Upper lobe of right lung (tissue), 1 donor: ENCODE measurements at regions not wholly inside any gene's neighbourhood (a gene's known extent, or its start where the extent isn't known, plus 50 kb on each side); places are given as distances from the start of the nearest gene placed in this dataset.

Experiments
- ATAC-seq: fragments of 200-7000 bp; cut with Tn5 transposase; one replicate; pipeline ENCODE4 v1.9.1; 2020; ENCODE audit warnings: mild to moderate bottlenecking, moderate library complexity
- DNase-seq: peaks from one replicate; pipeline ENCODE4 v3.0.0-alpha.2; 2020
- H3K27ac ChIP-seq: fragments of 200-600 bp; one replicate; pipeline ENCODE4 v1.8.0; 2022
- H3K27me3 ChIP-seq: fragments of 200-600 bp; one replicate; pipeline ENCODE4 v1.8.0; 2022; ENCODE audit warnings: mild to moderate bottlenecking
- H3K36me3 ChIP-seq: fragments of 200-600 bp; one replicate; pipeline ENCODE4 v1.8.0; 2022
- H3K4me1 ChIP-seq: fragments of 200-600 bp; one replicate; pipeline ENCODE4 v1.8.0; 2022
- H3K4me3 ChIP-seq: fragments of 200-600 bp; one replicate; pipeline ENCODE4 v1.8.0; 2022; ENCODE audit warnings: mild to moderate bottlenecking
- H3K9me3 ChIP-seq: fragments of 200-600 bp; one replicate; pipeline ENCODE4 v1.8.0; 2022
- CTCF ChIP-seq: fragments of 200-600 bp; IDR thresholded peaks from one replicate; pipeline ENCODE4 v1.8.0; 2022; ENCODE audit warnings: antibody characterized with exemption
- intact Hi-C: fragments of 100-400 bp; cut with DNase I; formaldehyde crosslinking; loops from one replicate; pipeline ENCODE4 v1.11.0; 2022
- donor health status: DM: no; HTN: yes; CAD: no; lungs with severe emphysema.

GRCh38 chrX:542179-542578 lies 88.4 kb upstream of the SHOX start:
- TF ChIP-seq CTCF = no peak
- no peaks in the 10 kb centered on the region for H3K9me3 ChIP-seq

GRCh38 chrX:545452-545885 lies 85.1 kb upstream of the SHOX start:
- ATAC-seq (no peak), DNase-seq (no peak)
- intact Hi-C loops = no loop called here
- no peaks in the 10 kb centered on the region for H3K36me3 ChIP-seq
- no peak overlapping the region for H3K4me3 ChIP-seq
- H3K27ac ChIP-seq = no peak overlapping the region
- no peak for TF ChIP-seq CTCF
- H3K9me3 ChIP-seq = no peaks in the 10 kb centered on the region
- no peaks in the 10 kb centered on the region for H3K4me1 ChIP-seq
- H3K27me3 ChIP-seq = no peaks in the 10 kb centered on the region

More at GRCh38 chrX:542179-542578, 88.4 kb upstream of the SHOX start:
- Histone ChIP-seq H3K36me3 (no peaks in the 10 kb centered on the region), H3K4me1 (no peaks in the 10 kb centered on the region), H3K27me3 (no peaks in the 10 kb centered on the region), H3K4me3 (no peak overlapping the region), H3K27ac (no peak overlapping the region)
- ATAC-seq (no peak), DNase-seq (no peak)
- intact Hi-C loops = no loop called here

GRCh38 chrX:550514-550913 lies 80.1 kb upstream of the SHOX start:
- ATAC-seq (no peak), DNase-seq (no peak)
- Histone ChIP-seq H3K27me3 (no peaks in the 10 kb centered on the region), H3K36me3 (no peaks in the 10 kb centered on the region), H3K27ac (no peak overlapping the region), H3K9me3 (no peaks in the 10 kb centered on the region), H3K4me3 (no peak overlapping the region), H3K4me1 (no peaks in the 10 kb centered on the region)
- intact Hi-C loops = no loop called here
- no peak for TF ChIP-seq CTCF

GRCh38 chrX:551306-551705 lies 79.3 kb upstream of the SHOX start:
- intact Hi-C loops = no loop called here
- no peaks in the 10 kb centered on the region for H3K9me3 ChIP-seq
- DNase-seq (no peak), ATAC-seq (no peak)
- no peaks in the 10 kb centered on the region for H3K4me1 ChIP-seq
- H3K27ac ChIP-seq = no peak overlapping the region
- H3K27me3 ChIP-seq = no peaks in the 10 kb centered on the region
- no peaks in the 10 kb centered on the region for H3K36me3 ChIP-seq
- H3K4me3 ChIP-seq = no peak overlapping the region
- TF ChIP-seq CTCF = no peak

GRCh38 chrX:552496-552895 lies 78.1 kb upstream of the SHOX start:
- Histone ChIP-seq H3K9me3 (no peaks in the 10 kb centered on the region), H3K4me3 (no peak overlapping the region), H3K27me3 (no peaks in the 10 kb centered on the region), H3K36me3 (no peaks in the 10 kb centered on the region), H3K27ac (no peak overlapping the region), H3K4me1 (no peaks in the 10 kb centered on the region)
- intact Hi-C loops = no loop called here
- DNase-seq (no peak), ATAC-seq (no peak)
- TF ChIP-seq CTCF = no peak

GRCh38 chrX:554271-554670 lies 76.3 kb upstream of the SHOX start:
- ATAC-seq (no peak), DNase-seq (no peak)

More at GRCh38 chrX:554271-554670, 76.3 kb upstream of the SHOX start:
- Histone ChIP-seq H3K4me3 (no peak overlapping the region), H3K9me3 (no peaks in the 10 kb centered on the region), H3K36me3 (no peaks in the 10 kb centered on the region), H3K27me3 (no peaks in the 10 kb centered on the region), H3K27ac (no peak overlapping the region), H3K4me1 (no peaks in the 10 kb centered on the region)
- intact Hi-C loops = no loop called here
- TF ChIP-seq CTCF = no peak
